ENCODE measurements at regions not wholly inside any gene's neighbourhood (a gene's known extent, or its start where the extent isn't known, plus 50 kb on each side); places are given as distances from the start of the nearest gene placed in this dataset.

DNA sequence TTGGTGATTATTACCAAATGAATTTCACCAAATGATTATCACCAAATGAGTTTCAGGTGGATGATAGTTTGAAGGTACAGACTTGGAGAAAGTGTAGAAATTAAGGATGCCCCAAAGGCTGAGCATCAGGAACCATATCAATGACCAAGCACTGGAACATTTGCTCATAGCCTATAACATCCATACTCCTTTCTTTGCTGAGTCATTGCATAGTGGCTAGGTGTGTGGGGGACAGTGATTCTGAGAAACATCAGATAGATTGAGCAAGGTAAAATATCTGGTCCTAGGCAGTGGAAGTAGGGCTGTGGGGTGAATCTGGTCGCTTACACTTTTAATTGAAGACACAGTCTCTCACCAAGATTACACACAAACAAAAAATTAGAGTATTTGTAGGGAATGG lies 1362.5 kb upstream of the PABPC4L start:
- TF ChIP-seq, protein P1, sequence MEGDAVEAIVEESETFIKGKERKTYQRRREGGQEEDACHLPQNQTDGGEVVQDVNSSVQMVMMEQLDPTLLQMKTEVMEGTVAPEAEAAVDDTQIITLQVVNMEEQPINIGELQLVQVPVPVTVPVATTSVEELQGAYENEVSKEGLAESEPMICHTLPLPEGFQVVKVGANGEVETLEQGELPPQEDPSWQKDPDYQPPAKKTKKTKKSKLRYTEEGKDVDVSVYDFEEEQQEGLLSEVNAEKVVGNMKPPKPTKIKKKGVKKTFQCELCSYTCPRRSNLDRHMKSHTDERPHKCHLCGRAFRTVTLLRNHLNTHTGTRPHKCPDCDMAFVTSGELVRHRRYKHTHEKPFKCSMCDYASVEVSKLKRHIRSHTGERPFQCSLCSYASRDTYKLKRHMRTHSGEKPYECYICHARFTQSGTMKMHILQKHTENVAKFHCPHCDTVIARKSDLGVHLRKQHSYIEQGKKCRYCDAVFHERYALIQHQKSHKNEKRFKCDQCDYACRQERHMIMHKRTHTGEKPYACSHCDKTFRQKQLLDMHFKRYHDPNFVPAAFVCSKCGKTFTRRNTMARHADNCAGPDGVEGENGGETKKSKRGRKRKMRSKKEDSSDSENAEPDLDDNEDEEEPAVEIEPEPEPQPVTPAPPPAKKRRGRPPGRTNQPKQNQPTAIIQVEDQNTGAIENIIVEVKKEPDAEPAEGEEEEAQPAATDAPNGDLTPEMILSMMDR (conservative IDR thresholded peaks at IDR 0.05; ENCODE audit: low read depth in 2 of 2), result no peak
- TF ChIP-seq CREB1 (CRISPR knock-in tag; IDR thresholded peaks at IDR 0.05; ENCODE audit: low read depth) (no peak), POLR2AphosphoS5 (IDR thresholded peaks at IDR 0.05; ENCODE audit: low read depth) (no peak), EZH2phosphoT487 (IDR thresholded peaks at IDR 0.05; ENCODE audit: unreplicated experiment) (no peak), EZH2 (IDR thresholded peaks at IDR 0.05; ENCODE audit: low read depth, unreplicated experiment) (no peak), ZNF331 (CRISPR knock-in tag; IDR thresholded peaks at IDR 0.05; ENCODE audit: low read depth) (no peak), NANOG (IDR thresholded peaks at IDR 0.05; ENCODE audit: borderline replicate concordance) (no peak), JUNB (IDR thresholded peaks at IDR 0.05; ENCODE audit: unreplicated experiment) (no peak), ZNF114 (CRISPR knock-in tag; IDR thresholded peaks at IDR 0.05) (no peak)
- TF ChIP-seq, protein P2, sequence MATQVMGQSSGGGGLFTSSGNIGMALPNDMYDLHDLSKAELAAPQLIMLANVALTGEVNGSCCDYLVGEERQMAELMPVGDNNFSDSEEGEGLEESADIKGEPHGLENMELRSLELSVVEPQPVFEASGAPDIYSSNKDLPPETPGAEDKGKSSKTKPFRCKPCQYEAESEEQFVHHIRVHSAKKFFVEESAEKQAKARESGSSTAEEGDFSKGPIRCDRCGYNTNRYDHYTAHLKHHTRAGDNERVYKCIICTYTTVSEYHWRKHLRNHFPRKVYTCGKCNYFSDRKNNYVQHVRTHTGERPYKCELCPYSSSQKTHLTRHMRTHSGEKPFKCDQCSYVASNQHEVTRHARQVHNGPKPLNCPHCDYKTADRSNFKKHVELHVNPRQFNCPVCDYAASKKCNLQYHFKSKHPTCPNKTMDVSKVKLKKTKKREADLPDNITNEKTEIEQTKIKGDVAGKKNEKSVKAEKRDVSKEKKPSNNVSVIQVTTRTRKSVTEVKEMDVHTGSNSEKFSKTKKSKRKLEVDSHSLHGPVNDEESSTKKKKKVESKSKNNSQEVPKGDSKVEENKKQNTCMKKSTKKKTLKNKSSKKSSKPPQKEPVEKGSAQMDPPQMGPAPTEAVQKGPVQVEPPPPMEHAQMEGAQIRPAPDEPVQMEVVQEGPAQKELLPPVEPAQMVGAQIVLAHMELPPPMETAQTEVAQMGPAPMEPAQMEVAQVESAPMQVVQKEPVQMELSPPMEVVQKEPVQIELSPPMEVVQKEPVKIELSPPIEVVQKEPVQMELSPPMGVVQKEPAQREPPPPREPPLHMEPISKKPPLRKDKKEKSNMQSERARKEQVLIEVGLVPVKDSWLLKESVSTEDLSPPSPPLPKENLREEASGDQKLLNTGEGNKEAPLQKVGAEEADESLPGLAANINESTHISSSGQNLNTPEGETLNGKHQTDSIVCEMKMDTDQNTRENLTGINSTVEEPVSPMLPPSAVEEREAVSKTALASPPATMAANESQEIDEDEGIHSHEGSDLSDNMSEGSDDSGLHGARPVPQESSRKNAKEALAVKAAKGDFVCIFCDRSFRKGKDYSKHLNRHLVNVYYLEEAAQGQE (IDR thresholded peaks at IDR 0.05; ENCODE audit: unreplicated experiment), result no peak
- TF ChIP-seq, protein P3, sequence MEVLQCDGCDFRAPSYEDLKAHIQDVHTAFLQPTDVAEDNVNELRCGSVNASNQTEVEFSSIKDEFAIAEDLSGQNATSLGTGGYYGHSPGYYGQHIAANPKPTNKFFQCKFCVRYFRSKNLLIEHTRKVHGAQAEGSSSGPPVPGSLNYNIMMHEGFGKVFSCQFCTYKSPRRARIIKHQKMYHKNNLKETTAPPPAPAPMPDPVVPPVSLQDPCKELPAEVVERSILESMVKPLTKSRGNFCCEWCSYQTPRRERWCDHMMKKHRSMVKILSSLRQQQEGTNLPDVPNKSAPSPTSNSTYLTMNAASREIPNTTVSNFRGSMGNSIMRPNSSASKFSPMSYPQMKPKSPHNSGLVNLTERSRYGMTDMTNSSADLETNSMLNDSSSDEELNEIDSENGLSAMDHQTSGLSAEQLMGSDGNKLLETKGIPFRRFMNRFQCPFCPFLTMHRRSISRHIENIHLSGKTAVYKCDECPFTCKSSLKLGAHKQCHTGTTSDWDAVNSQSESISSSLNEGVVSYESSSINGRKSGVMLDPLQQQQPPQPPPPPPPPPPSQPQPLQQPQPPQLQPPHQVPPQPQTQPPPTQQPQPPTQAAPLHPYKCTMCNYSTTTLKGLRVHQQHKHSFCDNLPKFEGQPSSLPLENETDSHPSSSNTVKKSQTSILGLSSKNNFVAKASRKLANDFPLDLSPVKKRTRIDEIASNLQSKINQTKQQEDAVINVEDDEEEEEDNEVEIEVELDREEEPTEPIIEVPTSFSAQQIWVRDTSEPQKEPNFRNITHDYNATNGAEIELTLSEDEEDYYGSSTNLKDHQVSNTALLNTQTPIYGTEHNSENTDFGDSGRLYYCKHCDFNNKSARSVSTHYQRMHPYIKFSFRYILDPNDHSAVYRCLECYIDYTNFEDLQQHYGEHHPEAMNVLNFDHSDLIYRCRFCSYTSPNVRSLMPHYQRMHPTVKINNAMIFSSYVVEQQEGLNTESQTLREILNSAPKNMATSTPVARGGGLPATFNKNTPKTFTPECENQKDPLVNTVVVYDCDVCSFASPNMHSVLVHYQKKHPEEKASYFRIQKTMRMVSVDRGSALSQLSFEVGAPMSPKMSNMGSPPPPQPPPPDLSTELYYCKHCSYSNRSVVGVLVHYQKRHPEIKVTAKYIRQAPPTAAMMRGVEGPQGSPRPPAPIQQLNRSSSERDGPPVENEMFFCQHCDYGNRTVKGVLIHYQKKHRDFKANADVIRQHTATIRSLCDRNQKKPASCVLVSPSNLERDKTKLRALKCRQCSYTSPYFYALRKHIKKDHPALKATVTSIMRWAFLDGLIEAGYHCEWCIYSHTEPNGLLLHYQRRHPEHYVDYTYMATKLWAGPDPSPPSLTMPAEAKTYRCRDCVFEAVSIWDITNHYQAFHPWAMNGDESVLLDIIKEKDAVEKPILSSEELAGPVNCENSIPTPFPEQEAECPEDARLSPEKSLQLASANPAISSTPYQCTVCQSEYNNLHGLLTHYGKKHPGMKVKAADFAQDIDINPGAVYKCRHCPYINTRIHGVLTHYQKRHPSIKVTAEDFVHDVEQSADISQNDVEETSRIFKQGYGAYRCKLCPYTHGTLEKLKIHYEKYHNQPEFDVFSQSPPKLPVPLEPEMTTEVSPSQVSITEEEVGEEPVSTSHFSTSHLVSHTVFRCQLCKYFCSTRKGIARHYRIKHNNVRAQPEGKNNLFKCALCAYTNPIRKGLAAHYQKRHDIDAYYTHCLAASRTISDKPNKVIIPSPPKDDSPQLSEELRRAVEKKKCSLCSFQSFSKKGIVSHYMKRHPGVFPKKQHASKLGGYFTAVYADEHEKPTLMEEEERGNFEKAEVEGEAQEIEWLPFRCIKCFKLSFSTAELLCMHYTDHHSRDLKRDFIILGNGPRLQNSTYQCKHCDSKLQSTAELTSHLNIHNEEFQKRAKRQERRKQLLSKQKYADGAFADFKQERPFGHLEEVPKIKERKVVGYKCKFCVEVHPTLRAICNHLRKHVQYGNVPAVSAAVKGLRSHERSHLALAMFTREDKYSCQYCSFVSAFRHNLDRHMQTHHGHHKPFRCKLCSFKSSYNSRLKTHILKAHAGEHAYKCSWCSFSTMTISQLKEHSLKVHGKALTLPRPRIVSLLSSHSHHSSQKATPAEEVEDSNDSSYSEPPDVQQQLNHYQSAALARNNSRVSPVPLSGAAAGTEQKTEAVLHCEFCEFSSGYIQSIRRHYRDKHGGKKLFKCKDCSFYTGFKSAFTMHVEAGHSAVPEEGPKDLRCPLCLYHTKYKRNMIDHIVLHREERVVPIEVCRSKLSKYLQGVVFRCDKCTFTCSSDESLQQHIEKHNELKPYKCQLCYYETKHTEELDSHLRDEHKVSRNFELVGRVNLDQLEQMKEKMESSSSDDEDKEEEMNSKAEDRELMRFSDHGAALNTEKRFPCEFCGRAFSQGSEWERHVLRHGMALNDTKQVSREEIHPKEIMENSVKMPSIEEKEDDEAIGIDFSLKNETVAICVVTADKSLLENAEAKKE (CRISPR knock-in tag; IDR thresholded peaks at IDR 0.05), result no peak
